OCI-LY1 (cell line): ENCODE measurements at regions not wholly inside any gene's neighbourhood (a gene's known extent, or its start where the extent isn't known, plus 50 kb on each side); places are given as distances from the start of the nearest gene placed in this dataset.

ENCODE experiments used
- H2AFZ ChIP-seq: fragments of 200-600 bp; sonication (generic), shearing (Covaris generic); 2 replicates; pipeline ENCODE4 v1.6.0; 2014; ENCODE audit warnings: antibody characterized with exemption, mild to moderate bottlenecking, low read length
- H3F3A ChIP-seq: fragments of 200-600 bp; sonication (generic), shearing (Covaris generic); 2 replicates; pipeline ENCODE4 v1.6.0; 2014; ENCODE audit warnings: mild to moderate bottlenecking, antibody characterized with exemption, low read length, moderate library complexity; ENCODE audit not compliant: insufficient read depth
- H3K27ac ChIP-seq: fragments of 200-600 bp; sonication (generic); 2 replicates; pipeline ENCODE4 v1.5.1; 2014; ENCODE audit warnings: low read length, mixed run types, mild to moderate bottlenecking, low read depth; ENCODE audit not compliant: poor library complexity, severe bottlenecking
- H3K27me3 ChIP-seq: fragments of 200-600 bp; sonication (generic); 2 replicates; pipeline ENCODE4 v1.6.0; 2014; ENCODE audit warnings: antibody characterized with exemption, mild to moderate bottlenecking, low read length, moderate library complexity; ENCODE audit not compliant: insufficient read depth
- H3K36me3 ChIP-seq: fragments of 200-600 bp; sonication (generic); 2 replicates; pipeline ENCODE4 v1.6.1; 2014; ENCODE audit warnings: mild to moderate bottlenecking, antibody characterized with exemption, low read length, moderate library complexity, mixed read lengths; ENCODE audit not compliant: insufficient read depth
- H3K4me1 ChIP-seq: fragments of 200-600 bp; sonication (generic); 2 replicates; pipeline ENCODE4 v1.5.1; 2014; ENCODE audit warnings: mild to moderate bottlenecking, low read length, moderate library complexity; ENCODE audit not compliant: insufficient read depth, severe bottlenecking
- H3K4me2 ChIP-seq: fragments of 200-600 bp; sonication (generic), shearing (Covaris generic); 2 replicates; pipeline ENCODE4 v1.6.1; 2014; ENCODE audit warnings: low read length
- H3K4me3 ChIP-seq: fragments of 200-600 bp; sonication (generic); 2 replicates; pipeline ENCODE4 v1.5.1; 2014; ENCODE audit warnings: low read length, low read depth, mild to moderate bottlenecking, mixed read lengths; ENCODE audit not compliant: poor library complexity, severe bottlenecking
- H3K79me2 ChIP-seq: fragments of 200-600 bp; shearing (Covaris generic); 2 replicates; pipeline ENCODE4 v1.6.1; 2016; ENCODE audit warnings: mixed run types, low read length, mixed read lengths; ENCODE audit not compliant: insufficient read depth
- H3K9ac ChIP-seq: fragments of 200-600 bp; sonication (generic), shearing (Covaris generic); 2 replicates; pipeline ENCODE4 v1.6.1; 2014; ENCODE audit warnings: mild to moderate bottlenecking, low read length, mixed read lengths
- H3K9me2 ChIP-seq: fragments of 200-600 bp; sonication (generic), shearing (Covaris generic); 2 replicates; pipeline ENCODE4 v1.6.1; 2014; ENCODE audit warnings: low read depth, mild to moderate bottlenecking, low read length, mixed read lengths
- H3K9me3 ChIP-seq: fragments of 200-600 bp; shearing (Covaris generic); 2 replicates; pipeline ENCODE4 v1.6.1; 2014; ENCODE audit warnings: low read length, mixed read lengths
- H4K20me1 ChIP-seq: fragments of 200-600 bp; sonication (generic), shearing (Covaris generic); 2 replicates; pipeline ENCODE4 v1.6.0; 2016; ENCODE audit warnings: mild to moderate bottlenecking, low read length; ENCODE audit not compliant: insufficient read depth
- CTCF ChIP-seq: fragments of 200-600 bp; sonication (generic), shearing (Covaris generic); IDR thresholded peaks from 2 replicates; pipeline ENCODE4 v1.5.1; 2017; ENCODE audit warnings: mild to moderate bottlenecking, antibody characterized with exemption, low read length, moderate library complexity, mixed read lengths
- EZH2 ChIP-seq: fragments of 200-600 bp; sonication (generic), shearing (Covaris generic); IDR thresholded peaks from 2 replicates; pipeline ENCODE4 v1.8.0; 2017; ENCODE audit warnings: borderline replicate concordance, mixed run types, mild to moderate bottlenecking, antibody characterized with exemption, low read length, moderate library complexity, mixed read lengths

DNA sequence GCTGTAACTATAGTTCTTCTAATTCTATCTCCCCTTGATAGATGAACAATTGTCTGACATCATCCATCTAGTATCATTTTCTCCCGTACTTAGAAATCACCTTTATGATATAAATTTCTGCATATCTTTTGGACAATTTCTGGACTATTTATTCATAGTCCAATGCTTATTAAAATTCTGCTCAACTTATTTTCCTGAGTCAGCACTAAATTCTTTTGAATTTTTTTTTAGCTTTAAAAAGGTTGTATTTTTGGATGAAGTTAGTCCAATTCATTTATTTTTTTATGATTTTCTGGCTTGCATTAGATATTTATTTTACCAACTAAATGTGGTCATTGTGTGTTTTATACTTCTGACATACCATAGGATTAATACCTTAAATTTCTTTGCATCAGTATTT, 538.5 kb upstream of the DCC start:
- no peaks in the 10 kb centered on the region for H3K27me3 ChIP-seq
- H3K79me2 ChIP-seq, result no peaks in the 10 kb centered on the region
- no peaks in the 10 kb centered on the region for H3F3A ChIP-seq
- no peak overlapping the region for H3K9ac ChIP-seq
- no peaks in the 10 kb centered on the region for H4K20me1 ChIP-seq
- no peak overlapping the region for H2AFZ ChIP-seq
- H3K4me2 ChIP-seq, result no peak overlapping the region
- no peaks in the 10 kb centered on the region for H3K36me3 ChIP-seq
- no peaks in the 10 kb centered on the region for H3K9me3 ChIP-seq
- no peak overlapping the region for H3K4me3 ChIP-seq
- H3K9me2 ChIP-seq, result no peaks in the 10 kb centered on the region
- H3K4me1 ChIP-seq, result no peaks in the 10 kb centered on the region
- TF ChIP-seq CTCF, result no peak
- TF ChIP-seq EZH2, result no peak
- H3K27ac ChIP-seq, result no peak overlapping the region

DNA sequence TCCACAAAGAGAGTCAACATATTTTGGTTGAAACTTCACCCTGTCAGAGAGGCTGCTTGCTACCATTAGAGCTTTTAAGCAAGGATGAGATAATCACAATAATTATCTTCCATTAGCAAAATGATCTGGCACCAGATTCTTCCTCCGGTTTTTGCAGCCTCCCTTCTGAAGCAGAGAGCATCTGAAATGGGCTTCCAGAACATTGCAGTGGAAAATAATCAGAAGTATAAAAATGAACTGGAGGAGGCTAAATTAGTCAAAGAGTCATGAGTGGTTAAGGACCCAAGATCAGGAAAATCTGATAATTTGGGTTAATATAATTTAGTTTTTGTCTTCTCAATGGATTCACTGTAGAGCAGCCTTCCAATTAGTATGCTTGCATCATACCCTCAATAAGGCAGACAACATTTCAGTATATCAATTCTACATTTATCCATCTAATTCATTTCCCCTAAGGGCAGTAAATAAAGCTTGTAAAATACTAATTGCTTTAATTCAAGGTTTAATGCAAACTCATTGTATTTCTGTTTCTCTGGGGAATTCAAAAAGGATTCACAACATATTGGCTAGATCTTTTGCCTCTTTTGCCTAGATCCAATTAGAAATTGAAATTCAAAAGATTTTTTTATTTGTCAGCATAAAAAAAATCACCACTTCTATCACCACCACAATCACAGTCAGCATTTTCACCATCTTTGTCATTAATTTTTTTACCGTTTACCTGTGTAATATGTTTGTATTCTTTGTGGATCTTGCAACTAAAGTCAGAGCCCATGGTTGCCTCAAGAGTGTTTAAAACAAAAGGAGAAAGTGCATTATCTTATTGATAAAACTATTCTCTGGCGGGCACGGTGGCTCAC, 537.2 kb upstream of the DCC start:
- H4K20me1 ChIP-seq, result no peaks in the 10 kb centered on the region
- H3K27ac ChIP-seq, result no peak overlapping the region
- no peak overlapping the region for H3K9ac ChIP-seq

GRCh38 chr18:51807336-51807735, 532.7 kb upstream of the DCC start:
- Histone ChIP-seq H3K4me3 (no peak overlapping the region), H3K27ac (no peak overlapping the region), H3F3A (no peaks in the 10 kb centered on the region), H3K27me3 (no peaks in the 10 kb centered on the region), H2AFZ (no peak overlapping the region), H3K4me1 (no peaks in the 10 kb centered on the region), H4K20me1 (no peaks in the 10 kb centered on the region), H3K9me2 (no peaks in the 10 kb centered on the region), H3K9ac (no peak overlapping the region), H3K79me2 (no peaks in the 10 kb centered on the region), H3K36me3 (no peaks in the 10 kb centered on the region), H3K9me3 (no peaks in the 10 kb centered on the region), H3K4me2 (no peak overlapping the region)
- TF ChIP-seq CTCF (no peak), EZH2 (no peak)

More for the DNA sequence above, 537.2 kb upstream of the DCC start:
- no peaks in the 10 kb centered on the region for H3K27me3 ChIP-seq
- H3K4me2 ChIP-seq, result no peak overlapping the region
- H3K9me2 ChIP-seq, result no peaks in the 10 kb centered on the region
- H2AFZ ChIP-seq, result no peak overlapping the region
- TF ChIP-seq CTCF, result no peak
- no peak for TF ChIP-seq EZH2
- no peaks in the 10 kb centered on the region for H3K4me1 ChIP-seq
- no peaks in the 10 kb centered on the region for H3K9me3 ChIP-seq
- no peaks in the 10 kb centered on the region for H3F3A ChIP-seq
- H3K36me3 ChIP-seq, result no peaks in the 10 kb centered on the region
- H3K4me3 ChIP-seq, result no peak overlapping the region
- H3K79me2 ChIP-seq, result no peaks in the 10 kb centered on the region
